ENCODE measurements at regions not wholly inside any gene's neighbourhood (a gene's known extent, or its start where the extent isn't known, plus 50 kb on each side); places are given as distances from the start of the nearest gene placed in this dataset.

DNA sequence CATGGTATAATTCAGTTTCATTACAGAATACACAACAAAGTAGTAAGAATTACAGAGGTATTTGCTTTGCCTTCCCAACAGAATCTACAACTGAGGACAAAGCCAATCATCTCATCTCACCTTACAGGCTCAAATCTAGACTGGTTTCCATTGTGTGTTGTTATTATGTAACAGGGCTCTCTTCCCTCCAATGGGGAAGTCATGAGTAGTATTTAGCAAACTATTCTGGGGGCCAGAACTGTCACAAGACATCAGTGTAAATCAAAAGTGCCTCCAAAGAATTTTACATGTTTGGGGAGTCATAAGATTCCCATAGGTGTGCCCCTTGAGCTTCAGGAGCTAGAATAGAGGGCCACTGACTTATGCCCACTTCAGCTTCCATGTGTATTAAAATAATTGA, 187.0 kb upstream of the EDNRB start:
- Histone ChIP-seq H3K27me3 (no peaks in the 10 kb centered on the region), H3K27ac (no peak overlapping the region), H3K9me3 (no peaks in the 10 kb centered on the region), H3K36me3 (no peaks in the 10 kb centered on the region), H3K4me1 (no peaks in the 10 kb centered on the region), H3K4me3 (no peak overlapping the region), H3K4me2 (no peak overlapping the region), H3K9ac (no peak overlapping the region), H4K20me1 (no peaks in the 10 kb centered on the region)
- no peak for TF ChIP-seq Cebpa-rat (IDR thresholded peaks at IDR 0.05)

DNA sequence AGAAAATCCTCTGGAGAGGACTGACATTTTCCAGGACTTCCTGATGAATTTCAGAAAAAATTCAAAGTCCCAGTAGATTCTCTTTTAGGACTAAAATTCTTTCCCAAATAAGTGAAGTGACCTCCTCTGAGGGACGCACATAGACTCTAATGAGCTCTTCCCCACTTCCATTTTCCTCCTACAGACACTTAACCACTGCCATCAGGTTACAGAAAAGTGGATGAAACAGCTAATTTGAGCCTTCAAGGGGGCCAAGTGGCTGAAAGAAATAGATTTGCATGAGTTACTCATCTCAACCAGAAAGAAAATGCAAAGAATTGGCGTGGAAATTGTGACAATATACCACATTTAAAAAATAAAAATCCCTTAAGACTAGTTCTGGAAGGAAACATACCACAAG, 185.3 kb upstream of the EDNRB start:
- Histone ChIP-seq H3K4me3 (no peak overlapping the region), H3K9ac (no peak overlapping the region), H3K27me3 (no peaks in the 10 kb centered on the region), H3K36me3 (no peaks in the 10 kb centered on the region), H3K4me2 (no peak overlapping the region), H3K9me3 (no peaks in the 10 kb centered on the region), H3K27ac (no peak overlapping the region), H4K20me1 (no peaks in the 10 kb centered on the region), H3K4me1 (no peaks in the 10 kb centered on the region)
- no peak for TF ChIP-seq Cebpa-rat (IDR thresholded peaks at IDR 0.05)

DNA sequence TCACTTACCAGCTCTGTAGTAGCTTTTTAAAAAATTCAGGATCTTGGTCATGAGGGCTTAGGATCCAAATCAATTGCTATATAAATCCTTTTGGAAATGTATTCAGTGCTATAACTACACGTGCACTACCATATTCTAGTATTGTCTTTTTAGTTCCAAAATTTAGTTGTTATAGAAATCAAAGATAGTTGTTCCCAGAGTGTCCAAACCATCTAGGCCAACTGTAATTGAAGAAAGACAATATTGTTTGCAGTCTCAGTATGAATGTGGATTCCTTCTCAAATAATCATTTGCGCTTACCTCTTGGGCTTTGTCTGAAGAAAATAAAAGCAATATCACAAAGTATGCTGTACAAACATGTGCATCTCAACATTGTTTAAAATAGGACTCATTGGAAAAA, 184.1 kb upstream of the EDNRB start:
- Histone ChIP-seq H3K4me1 (no peaks in the 10 kb centered on the region), H3K27me3 (no peaks in the 10 kb centered on the region), H3K9ac (no peak overlapping the region), H3K4me2 (no peak overlapping the region), H3K36me3 (no peaks in the 10 kb centered on the region), H3K4me3 (no peak overlapping the region), H4K20me1 (no peaks in the 10 kb centered on the region), H3K9me3 (no peaks in the 10 kb centered on the region), H3K27ac (no peak overlapping the region)
- TF ChIP-seq Cebpa-rat (IDR thresholded peaks at IDR 0.05): no peak

DNA sequence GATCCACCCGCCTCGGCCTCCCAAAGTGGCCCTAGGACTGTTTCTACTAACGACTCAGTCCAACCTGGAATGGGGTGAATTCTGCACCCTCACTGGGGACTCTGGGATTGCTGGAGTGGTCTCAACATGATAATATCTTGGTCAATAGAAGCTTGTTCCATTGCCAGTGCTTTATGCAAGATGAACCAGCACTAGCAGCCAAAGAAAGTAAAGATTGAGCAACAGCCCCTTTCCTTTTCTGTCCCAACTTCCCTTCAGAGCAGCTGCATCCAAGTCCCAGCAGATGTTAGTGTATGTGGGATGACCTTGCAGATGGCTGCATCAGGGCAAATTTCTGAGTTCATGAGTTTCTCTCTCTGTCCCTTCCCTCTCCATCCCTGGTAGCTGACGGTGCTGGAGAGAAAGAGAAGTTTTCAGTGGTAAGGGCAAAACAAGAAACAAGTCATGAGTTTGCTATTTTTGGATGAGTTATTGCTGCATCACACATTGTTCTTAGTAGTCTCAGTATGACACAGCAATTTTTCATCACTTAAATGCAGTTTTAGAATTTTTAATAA, 183.6 kb upstream of the EDNRB start:
- H3K4me2 ChIP-seq: no peak overlapping the region

GRCh38 chr13:78100486-78100885, 181.9 kb upstream of the EDNRB start:
- no peaks in the 10 kb centered on the region for H4K20me1 ChIP-seq
- no peak for TF ChIP-seq Cebpa-rat (IDR thresholded peaks at IDR 0.05)
- H3K4me1 ChIP-seq: no peaks in the 10 kb centered on the region
- H3K4me2 ChIP-seq: no peak overlapping the region
- H3K36me3 ChIP-seq: no peaks in the 10 kb centered on the region
- no peaks in the 10 kb centered on the region for H3K27me3 ChIP-seq
- no peak overlapping the region for H3K4me3 ChIP-seq
- no peaks in the 10 kb centered on the region for H3K9me3 ChIP-seq
- H3K9ac ChIP-seq: no peak overlapping the region
- H3K27ac ChIP-seq: no peak overlapping the region

More for the DNA sequence above, 183.6 kb upstream of the EDNRB start:
- TF ChIP-seq Cebpa-rat (IDR thresholded peaks at IDR 0.05): no peak
- H3K9me3 ChIP-seq: no peaks in the 10 kb centered on the region
- no peaks in the 10 kb centered on the region for H3K27me3 ChIP-seq
- H3K4me3 ChIP-seq: no peak overlapping the region
- no peak overlapping the region for H3K9ac ChIP-seq
- no peaks in the 10 kb centered on the region for H3K36me3 ChIP-seq
- no peaks in the 10 kb centered on the region for H4K20me1 ChIP-seq
- no peak overlapping the region for H3K27ac ChIP-seq
- H3K4me1 ChIP-seq: no peaks in the 10 kb centered on the region

- H3K27me3 ChIP-seq: no peaks in the 10 kb centered on the region
- H3K36me3 ChIP-seq: no peaks in the 10 kb centered on the region
- no peak overlapping the region for H3K27ac ChIP-seq
- H4K20me1 ChIP-seq: no peaks in the 10 kb centered on the region
- no peak for TF ChIP-seq Cebpa-rat (IDR thresholded peaks at IDR 0.05)
- H3K9ac ChIP-seq: no peak overlapping the region
- no peaks in the 10 kb centered on the region for H3K9me3 ChIP-seq
- H3K4me3 ChIP-seq: no peak overlapping the region
- H3K4me2 ChIP-seq: no peak overlapping the region
- H3K4me1 ChIP-seq: no peaks in the 10 kb centered on the region
Measured at GRCh38 chr13:78098249-78098648, 179.6 kb upstream of the EDNRB start.

- no peak for TF ChIP-seq Cebpa-rat (IDR thresholded peaks at IDR 0.05)
- no peak overlapping the region for H3K4me3 ChIP-seq
- no peak overlapping the region for H3K27ac ChIP-seq
- H3K9ac ChIP-seq: no peak overlapping the region
- no peaks in the 10 kb centered on the region for H3K4me1 ChIP-seq
- no peaks in the 10 kb centered on the region for H3K36me3 ChIP-seq
- H3K27me3 ChIP-seq: no peaks in the 10 kb centered on the region
- H4K20me1 ChIP-seq: no peaks in the 10 kb centered on the region
- no peak overlapping the region for H3K4me2 ChIP-seq
- H3K9me3 ChIP-seq: no peaks in the 10 kb centered on the region
Measured at GRCh38 chr13:78096221-78096620, 177.6 kb upstream of the EDNRB start.

DNA sequence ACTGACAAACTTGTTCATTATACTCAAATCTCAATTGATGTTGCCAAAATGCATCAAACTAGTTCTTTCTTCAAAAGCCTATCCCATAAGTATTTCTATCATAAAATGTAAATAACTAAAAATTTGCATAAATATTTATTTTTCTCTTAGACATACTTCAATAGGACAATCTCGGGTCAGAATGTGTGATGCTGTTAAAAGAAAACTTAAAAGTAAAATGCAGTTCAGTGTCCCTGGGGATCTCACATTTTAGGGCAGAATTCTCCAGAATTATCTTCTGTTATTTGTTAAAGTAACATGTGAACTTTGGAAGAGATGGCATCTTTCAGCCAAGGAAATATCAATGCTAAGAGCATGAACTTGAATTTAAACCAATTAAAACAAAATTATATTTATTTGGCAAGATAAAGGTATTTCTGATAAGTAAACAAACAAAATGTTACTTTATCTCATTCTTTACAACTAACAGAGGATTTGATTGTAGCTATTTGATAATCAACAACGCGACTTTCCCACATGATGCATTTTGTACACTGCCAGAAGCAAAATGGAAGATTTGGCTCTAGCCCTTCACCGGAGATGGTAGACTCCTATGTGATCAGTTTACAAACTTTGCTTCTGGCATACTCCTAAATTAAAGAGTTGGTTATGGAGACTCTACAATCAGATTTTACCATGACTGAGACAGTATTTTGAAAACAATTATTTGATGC, 169.5 kb upstream of the EDNRB start:
- no peak for TF ChIP-seq Cebpa-rat (IDR thresholded peaks at IDR 0.05)
- Histone ChIP-seq H3K27me3 (no peaks in the 10 kb centered on the region), H3K4me3 (no peak overlapping the region), H3K9me3 (no peaks in the 10 kb centered on the region), H3K4me2 (no peak overlapping the region), H3K9ac (no peak overlapping the region), H4K20me1 (no peaks in the 10 kb centered on the region), H3K4me1 (no peaks in the 10 kb centered on the region), H3K36me3 (no peaks in the 10 kb centered on the region), H3K27ac (no peak overlapping the region)

DNA sequence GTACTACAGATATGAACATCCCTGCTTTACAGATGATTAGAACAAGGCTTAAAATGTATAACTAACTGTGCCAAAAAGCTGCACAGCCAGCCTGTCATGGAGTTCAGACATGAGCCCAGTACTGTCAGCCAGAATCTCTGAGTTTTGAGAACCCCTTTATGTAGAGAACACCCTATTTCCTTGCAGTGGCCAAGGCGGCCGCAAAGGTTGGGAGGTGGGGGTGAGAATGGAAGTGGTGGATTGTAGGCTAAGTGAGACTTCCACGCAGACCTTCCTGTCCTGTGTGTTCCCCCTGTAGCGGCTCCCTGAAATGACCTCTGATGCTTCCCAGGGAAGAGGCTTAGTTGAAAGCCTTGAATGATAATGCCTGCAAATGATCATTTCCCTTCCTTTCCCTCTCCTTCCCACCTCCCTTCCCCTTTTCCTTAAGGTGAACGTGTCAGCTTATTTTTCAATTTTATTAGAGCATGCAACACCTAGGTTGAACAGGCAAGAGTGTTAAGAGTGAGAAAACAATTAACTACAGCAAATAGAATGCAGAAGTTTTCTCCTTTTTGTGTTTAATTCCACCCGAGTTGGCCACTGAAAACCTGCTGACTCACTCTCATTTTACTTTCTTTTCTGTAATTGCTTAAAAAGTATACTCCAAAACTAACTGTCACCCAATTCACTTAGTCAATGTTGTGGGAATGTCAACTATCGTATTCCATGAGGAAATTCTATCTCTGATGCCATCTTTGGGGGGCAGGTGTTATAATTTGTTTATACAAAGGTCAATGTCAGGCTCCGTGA, 167.0 kb upstream of the EDNRB start:
- H3K9me3 ChIP-seq: peaks cover 10% of the 10 kb centered on the region; the same call in 1 of the 2 replicates
- no peak overlapping the region for H3K4me2 ChIP-seq
- no peak overlapping the region for H3K9ac ChIP-seq
- no peaks in the 10 kb centered on the region for H4K20me1 ChIP-seq
- H3K36me3 ChIP-seq: no peaks in the 10 kb centered on the region
- no peaks in the 10 kb centered on the region for H3K27me3 ChIP-seq
- TF ChIP-seq Cebpa-rat (IDR thresholded peaks at IDR 0.05): no peak
- no peaks in the 10 kb centered on the region for H3K4me1 ChIP-seq
- H3K4me3 ChIP-seq: no peak overlapping the region
- no peak overlapping the region for H3K27ac ChIP-seq

DNA sequence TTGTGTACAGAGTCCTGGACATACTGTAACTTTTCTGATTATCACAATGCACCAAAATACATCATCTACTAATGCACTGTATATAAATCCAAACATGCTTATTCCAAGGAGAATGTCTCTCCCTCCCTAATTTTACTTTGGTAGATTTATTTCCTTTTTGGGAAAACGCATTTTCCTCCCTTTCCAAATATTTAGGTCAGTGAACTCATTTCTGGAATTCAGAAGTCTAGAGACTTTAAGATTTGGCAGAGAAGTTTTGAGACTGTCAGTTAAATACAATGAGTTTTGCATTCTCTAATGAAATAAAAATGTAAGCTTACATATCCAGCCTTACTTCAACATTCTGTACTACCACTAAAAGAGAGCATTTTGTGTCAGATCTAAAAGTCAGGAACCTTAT, 165.8 kb upstream of the EDNRB start:
- Histone ChIP-seq H3K27ac (no peak overlapping the region), H3K4me3 (no peak overlapping the region), H3K9me3 (peaks cover 12% of the 10 kb centered on the region), H3K9ac (no peak overlapping the region), H3K36me3 (no peaks in the 10 kb centered on the region), H4K20me1 (no peaks in the 10 kb centered on the region), H3K27me3 (no peaks in the 10 kb centered on the region), H3K4me1 (no peaks in the 10 kb centered on the region), H3K4me2 (no peak overlapping the region)
- TF ChIP-seq Cebpa-rat (IDR thresholded peaks at IDR 0.05): no peak

Measured in BLaER1 (cell line).